NCI-H2029 (cell line): ENCODE measurements at regions not wholly inside any gene's neighbourhood (a gene's known extent, or its start where the extent isn't known, plus 50 kb on each side); places are given as distances from the start of the nearest gene placed in this dataset.
A peak's percentile ranks its signal among the peaks of the same experiment; 100 is the strongest.
"Not testable (repeated sequence)": the region's sequence is repeated elsewhere in the genome, so short reads cannot be mapped to it uniquely, and the experiment has no call there.

Experiments
- DNase-seq: peaks from one replicate; lab custom pipeline; 2025; lab: John Stamatoyannopoulos, UW

GRCh38 chr5:12745537-12745936, 841.3 kb upstream of the CTNND2 start:
- DNase-seq: no peak

- no peak for DNase-seq
These were observed 839.3 kb upstream of the CTNND2 start for GRCh38 chr5:12743582-12743981.

GRCh38 chr5:12730354-12730753, 826.1 kb upstream of the CTNND2 start:
- no peak for DNase-seq

- no peak for DNase-seq
These were observed 812.4 kb upstream of the CTNND2 start for GRCh38 chr5:12716664-12717063.

GRCh38 chr5:12707560-12707959, 803.3 kb upstream of the CTNND2 start:
- DNase-seq: no peak

GRCh38 chr5:12704955-12705354, 800.7 kb upstream of the CTNND2 start:
- no peak for DNase-seq

GRCh38 chr5:12703254-12703653, 799.0 kb upstream of the CTNND2 start:
- no peak for DNase-seq

GRCh38 chr5:12695651-12696050, 791.4 kb upstream of the CTNND2 start:
- DNase-seq: no peak

- no peak for DNase-seq
These were observed 787.1 kb upstream of the CTNND2 start for GRCh38 chr5:12691330-12691729.

- no peak for DNase-seq
These were observed 786.1 kb upstream of the CTNND2 start for GRCh38 chr5:12690361-12690760.

GRCh38 chr5:12683249-12683648, 779.0 kb upstream of the CTNND2 start:
- no peak for DNase-seq

GRCh38 chr5:12679731-12680130, 775.5 kb upstream of the CTNND2 start:
- DNase-seq: no peak

GRCh38 chr5:12675959-12676358, 771.7 kb upstream of the CTNND2 start:
- DNase-seq: no peak

GRCh38 chr5:12672141-12672540, 767.9 kb upstream of the CTNND2 start:
- DNase-seq: no peak

GRCh38 chr5:12669326-12669725, 765.1 kb upstream of the CTNND2 start:
- no peak for DNase-seq

GRCh38 chr5:12668564-12668963, 764.3 kb upstream of the CTNND2 start:
- no peak for DNase-seq

GRCh38 chr5:12667818-12668217, 763.6 kb upstream of the CTNND2 start:
- DNase-seq: not testable (repeated sequence)

GRCh38 chr5:12665772-12666171, 761.5 kb upstream of the CTNND2 start:
- DNase-seq: not testable (repeated sequence)

GRCh38 chr5:12662545-12663314, 758.5 kb upstream of the CTNND2 start:
- no peak for DNase-seq

GRCh38 chr5:12661617-12662370, 757.5 kb upstream of the CTNND2 start:
- no peak for DNase-seq

- DNase-seq: not testable (repeated sequence)
These were observed 756.2 kb upstream of the CTNND2 start for GRCh38 chr5:12660279-12661107.

GRCh38 chr5:12659686-12660085, 755.4 kb upstream of the CTNND2 start:
- peak; percentile 30 for DNase-seq
